ENCODE measurements at regions not wholly inside any gene's neighbourhood (a gene's known extent, or its start where the extent isn't known, plus 50 kb on each side); places are given as distances from the start of the nearest gene placed in this dataset.

- intact Hi-C loops (cut with micrococcal nuclease): no loop called here
- CTCF ChIA-PET: no interaction called here
- no peak overlapping the region for H3K4me2 ChIP-seq (replicated peaks; ENCODE audit: low read depth, low read length, poor library complexity, severe bottlenecking)
- Mint-ChIP-seq H3K9me3 (ENCODE audit: insufficient read depth) (no peaks in the 10 kb centered on the region), H3K4me3 (no peak overlapping the region), H3K27ac (no peak overlapping the region), H3K27me3 (peaks cover 43% of the 10 kb centered on the region), H3K4me1 (no peaks in the 10 kb centered on the region)
- H3K4me3 ChIP-seq (ENCODE audit: control extremely low read depth in 1 of 5, extremely low read depth in 1 of 5, insufficient read depth in 1 of 5, low read depth in 2 of 5, low read length in 4 of 5): no peak overlapping the region
- H3K36me3 ChIP-seq (replicated peaks in 1 of 2; ENCODE audit: control extremely low read depth in 1 of 2, control insufficient read depth in 1 of 2, extremely low read depth in 1 of 2, insufficient read depth in 2 of 2, low read length in 1 of 2): no peaks in the 10 kb centered on the region
- no peaks in the 10 kb centered on the region for H3K27me3 ChIP-seq (replicated peaks in 1 of 4; ENCODE audit: control extremely low read depth in 1 of 4, control insufficient read depth in 3 of 4, insufficient read depth in 4 of 4, low read length in 3 of 4)
- TF ChIP-seq CTCF (IDR thresholded peaks at IDR 0.05) (no peak), EZH2 (IDR thresholded peaks at IDR 0.05; ENCODE audit: borderline replicate concordance, insufficient read depth, low read depth, low read length, poor library complexity, severe bottlenecking) (no peak)
- POLR2A ChIA-PET: no interaction called here
- no peaks in the 10 kb centered on the region for H4K20me1 ChIP-seq (ENCODE audit: control insufficient read depth, insufficient read depth, low read length, poor library complexity, severe bottlenecking)
- no peak overlapping the region for H2AFZ ChIP-seq (ENCODE audit: insufficient read depth, low read depth, low read length, poor library complexity, severe bottlenecking)
- WGBS (ENCODE audit: insufficient coverage): 80% methylated on average over 1 of the region's 1 CpG
- H3K4me1 ChIP-seq (ENCODE audit: control insufficient read depth in 2 of 2, insufficient read depth in 2 of 2, low read length in 2 of 2): no peaks in the 10 kb centered on the region
- H3K9ac ChIP-seq (ENCODE audit: low read length): no peak overlapping the region
- ATAC-seq (ENCODE audit: low read depth): no peak
- no peak for DNase-seq
- no peaks in the 10 kb centered on the region for H3K79me2 ChIP-seq (ENCODE audit: control insufficient read depth, insufficient read depth, low read length)
- no peak overlapping the region for H3K27ac ChIP-seq (ENCODE audit: low read length in 2 of 2)
- H3K9me3 ChIP-seq (ENCODE audit: control extremely low read depth in 1 of 3, control insufficient read depth in 2 of 3, insufficient read depth in 1 of 3, low read length in 2 of 3): no peaks in the 10 kb centered on the region
Measured at GRCh38 chr3:38996193-38996592, 55.6 kb downstream of the SCN11A start.

- ChIA-PET CTCF (no interaction called here), POLR2A (no interaction called here)
- Mint-ChIP-seq H3K27ac (no peak overlapping the region), H3K9me3 (ENCODE audit: insufficient read depth) (no peaks in the 10 kb centered on the region), H3K4me3 (no peak overlapping the region), H3K27me3 (peaks cover 48% of the 10 kb centered on the region), H3K4me1 (no peaks in the 10 kb centered on the region)
- Histone ChIP-seq H2AFZ (ENCODE audit: insufficient read depth, low read depth, low read length, poor library complexity, severe bottlenecking) (no peak overlapping the region), H3K4me3 (ENCODE audit: control extremely low read depth in 1 of 5, extremely low read depth in 1 of 5, insufficient read depth in 1 of 5, low read depth in 2 of 5, low read length in 4 of 5) (no peak overlapping the region), H3K27me3 (replicated peaks in 1 of 4; ENCODE audit: control extremely low read depth in 1 of 4, control insufficient read depth in 3 of 4, insufficient read depth in 4 of 4, low read length in 3 of 4) (peaks cover 0 to 8% (median 1%) of the 10 kb centered on the region in 4 experiments), H3K4me2 (replicated peaks; ENCODE audit: low read depth, low read length, poor library complexity, severe bottlenecking) (no peak overlapping the region), H3K79me2 (ENCODE audit: control insufficient read depth, insufficient read depth, low read length) (no peaks in the 10 kb centered on the region), H3K9ac (ENCODE audit: low read length) (no peak overlapping the region), H3K36me3 (replicated peaks in 1 of 2; ENCODE audit: control extremely low read depth in 1 of 2, control insufficient read depth in 1 of 2, extremely low read depth in 1 of 2, insufficient read depth in 2 of 2, low read length in 1 of 2) (no peaks in the 10 kb centered on the region), H4K20me1 (ENCODE audit: control insufficient read depth, insufficient read depth, low read length, poor library complexity, severe bottlenecking) (no peaks in the 10 kb centered on the region), H3K9me3 (ENCODE audit: control extremely low read depth in 1 of 3, control insufficient read depth in 2 of 3, insufficient read depth in 1 of 3, low read length in 2 of 3) (no peaks in the 10 kb centered on the region), H3K27ac (ENCODE audit: low read length in 2 of 2) (no peak overlapping the region), H3K4me1 (ENCODE audit: control insufficient read depth in 2 of 2, insufficient read depth in 2 of 2, low read length in 2 of 2) (no peaks in the 10 kb centered on the region)
- no peak for ATAC-seq (ENCODE audit: low read depth)
- DNase-seq: no peak
- intact Hi-C loops (cut with micrococcal nuclease): no loop called here
- no peak for TF ChIP-seq EZH2 (IDR thresholded peaks at IDR 0.05; ENCODE audit: borderline replicate concordance, insufficient read depth, low read depth, low read length, poor library complexity, severe bottlenecking)
- no peak for TF ChIP-seq CTCF (IDR thresholded peaks at IDR 0.05)
- WGBS (ENCODE audit: insufficient coverage): no CpG with 5 or more reads among the region's 3 CpGs
Measured at GRCh38 chr3:38994251-38994650, 57.5 kb downstream of the SCN11A start.

Data from B cell (primary cell).